Spleen (tissue), 7 donors: ENCODE measurements at regions not wholly inside any gene's neighbourhood (a gene's known extent, or its start where the extent isn't known, plus 50 kb on each side); places are given as distances from the start of the nearest gene placed in this dataset.

Source experiments
- POLR2A ChIP-seq, 3 donors: fragments of 450-650 bp; IDR thresholded peaks; one replicate each; pipeline ENCODE4 v1.5.1; 2017; ENCODE audit warnings: antibody characterized with exemption in 3 of 3, mild to moderate bottlenecking in 1 of 3
- TF ChIP-seq, protein P1 (sequence below), 11 experiments: fragments of 200-600 bp in 7 of 11; fragments of 450-650 bp in 4 of 11; sonication (generic) in 4 of 11; IDR thresholded peaks in 8 of 11; conservative IDR thresholded peaks in 3 of 11; 1 replicate in 7 of 11; 2 replicates in 4 of 11; pipeline versions ENCODE4 v1.4.0 to v1.8.0; 2016 to 2021; ENCODE audit warnings: antibody characterized with exemption in 11 of 11, inconsistent platforms in 4 of 11, mild to moderate bottlenecking in 1 of 11
- donor health status: DM: no; HTN: no; CAD: no; lungs with moderate emphysema.
- donor health status: DM: no; HTN: no; CAD: no.
- donor health status: DM: no; HTN: no; CAD: no.

DNA sequence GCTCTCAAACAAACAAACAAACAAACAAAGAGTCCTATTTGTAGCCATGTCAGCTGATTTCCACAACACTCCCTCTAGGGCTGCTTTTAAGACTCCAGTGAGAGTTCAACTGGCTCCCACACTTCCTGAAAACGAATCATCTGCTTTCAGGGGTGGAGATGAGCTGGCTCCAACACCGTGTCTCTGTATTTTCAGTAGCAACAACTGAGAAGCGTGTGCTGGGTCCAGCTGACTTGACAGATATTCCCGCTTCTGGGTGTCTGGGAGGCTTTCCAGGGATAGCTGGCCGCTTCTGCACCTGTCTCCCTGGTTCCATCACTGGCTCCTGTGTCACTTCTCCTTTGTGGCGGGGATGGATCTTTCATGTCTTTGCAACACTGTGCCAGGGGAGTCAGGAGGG lies 272.5 kb upstream of the SOX4 start:
- TF ChIP-seq, protein P1, sequence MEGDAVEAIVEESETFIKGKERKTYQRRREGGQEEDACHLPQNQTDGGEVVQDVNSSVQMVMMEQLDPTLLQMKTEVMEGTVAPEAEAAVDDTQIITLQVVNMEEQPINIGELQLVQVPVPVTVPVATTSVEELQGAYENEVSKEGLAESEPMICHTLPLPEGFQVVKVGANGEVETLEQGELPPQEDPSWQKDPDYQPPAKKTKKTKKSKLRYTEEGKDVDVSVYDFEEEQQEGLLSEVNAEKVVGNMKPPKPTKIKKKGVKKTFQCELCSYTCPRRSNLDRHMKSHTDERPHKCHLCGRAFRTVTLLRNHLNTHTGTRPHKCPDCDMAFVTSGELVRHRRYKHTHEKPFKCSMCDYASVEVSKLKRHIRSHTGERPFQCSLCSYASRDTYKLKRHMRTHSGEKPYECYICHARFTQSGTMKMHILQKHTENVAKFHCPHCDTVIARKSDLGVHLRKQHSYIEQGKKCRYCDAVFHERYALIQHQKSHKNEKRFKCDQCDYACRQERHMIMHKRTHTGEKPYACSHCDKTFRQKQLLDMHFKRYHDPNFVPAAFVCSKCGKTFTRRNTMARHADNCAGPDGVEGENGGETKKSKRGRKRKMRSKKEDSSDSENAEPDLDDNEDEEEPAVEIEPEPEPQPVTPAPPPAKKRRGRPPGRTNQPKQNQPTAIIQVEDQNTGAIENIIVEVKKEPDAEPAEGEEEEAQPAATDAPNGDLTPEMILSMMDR (IDR thresholded peaks at IDR 0.05 in 8 of 11, conservative IDR thresholded peaks at IDR 0.05 in 3 of 11): no peak
- TF ChIP-seq POLR2A (IDR thresholded peaks at IDR 0.05): no peak
